Mesenchymal stem cell (in vitro differentiated cells and primary cell): ENCODE measurements at regions not wholly inside any gene's neighbourhood (a gene's known extent, or its start where the extent isn't known, plus 50 kb on each side); places are given as distances from the start of the nearest gene placed in this dataset. TPM values are rescaled to one million over a fixed set of nuclear protein-coding genes. Genes with fewer than 3 reads are reported as not detected.
"Not testable (repeated sequence)": the region's sequence is repeated elsewhere in the genome, so short reads cannot be mapped to it uniquely, and the experiment has no call there.

Experiments used
- DNase-seq: peaks from one replicate; pipeline ENCODE4 v3.0.0-alpha.2; 2013
- H2AFZ ChIP-seq: one replicate; pipeline ENCODE4 v1.6.1; 2013; ENCODE audit warnings: low read depth, mild to moderate bottlenecking, control low read depth, inconsistent platforms, low read length, moderate library complexity
- H2AK5ac ChIP-seq: 2 replicates; pipeline ENCODE4 v1.6.1; 2013; ENCODE audit warnings: low read length, moderate library complexity, mild to moderate bottlenecking, inconsistent platforms; ENCODE audit not compliant: severe bottlenecking
- H2BK120ac ChIP-seq: one replicate; pipeline ENCODE4 v1.6.1; 2013; ENCODE audit warnings: low read depth, mild to moderate bottlenecking, inconsistent platforms, low read length, moderate library complexity
- H2BK12ac ChIP-seq, 2 experiments: one replicate each; pipeline ENCODE4 v1.6.1; 2013; ENCODE audit warnings: inconsistent platforms in 2 of 2, low read length in 2 of 2, mild to moderate bottlenecking in 2 of 2, moderate library complexity in 2 of 2, control low read depth in 1 of 2
- H2BK15ac ChIP-seq: one replicate; pipeline ENCODE4 v1.6.1; 2013; ENCODE audit warnings: mild to moderate bottlenecking, low read depth, inconsistent platforms; ENCODE audit not compliant: poor library complexity, severe bottlenecking
- H2BK5ac ChIP-seq: 2 replicates; pipeline ENCODE4 v1.6.1; 2013; ENCODE audit warnings: low read depth, mild to moderate bottlenecking, low read length, control low read depth, inconsistent platforms; ENCODE audit not compliant: poor library complexity, severe bottlenecking
- H3K14ac ChIP-seq, 2 experiments: one replicate each; pipeline ENCODE4 v1.6.1; 2013; ENCODE audit warnings: inconsistent platforms in 2 of 2, low read length in 2 of 2, control low read depth in 1 of 2, mild to moderate bottlenecking in 1 of 2, moderate library complexity in 1 of 2
- H3K18ac ChIP-seq, 2 experiments: one replicate each; pipeline ENCODE4 v1.6.1; 2013; ENCODE audit warnings: inconsistent platforms in 2 of 2, low read length in 2 of 2, control low read depth in 1 of 2, low read depth in 1 of 2, mild to moderate bottlenecking in 1 of 2
- H3K23ac ChIP-seq, 2 experiments: one replicate each; pipeline ENCODE4 v1.6.1; 2013; ENCODE audit warnings: inconsistent platforms in 2 of 2, low read length in 2 of 2, mild to moderate bottlenecking in 2 of 2, moderate library complexity in 2 of 2, control low read depth in 1 of 2
- H3K27ac ChIP-seq: 2 replicates; pipeline ENCODE4 v1.5.1; 2013; ENCODE audit warnings: mild to moderate bottlenecking, moderate library complexity, low read length, control low read depth, inconsistent platforms; ENCODE audit not compliant: poor library complexity, severe bottlenecking
- H3K27me3 ChIP-seq, 2 experiments: 2 replicates each; pipeline versions ENCODE4 v1.6.1 to v1.7.0; 2013; ENCODE audit warnings: low read length in 2 of 2, mild to moderate bottlenecking in 2 of 2, moderate library complexity in 2 of 2, control low read depth in 1 of 2, inconsistent platforms in 1 of 2; ENCODE audit not compliant: control insufficient read depth in 1 of 2, insufficient read depth in 1 of 2
- H3K36me3 ChIP-seq, 2 experiments: 2 replicates each; pipeline versions ENCODE4 v1.6.1 to v1.7.0; 2013; ENCODE audit warnings: low read length in 2 of 2, control low read depth in 1 of 2, inconsistent platforms in 1 of 2, low read depth in 1 of 2, mild to moderate bottlenecking in 1 of 2; ENCODE audit not compliant: insufficient read depth in 2 of 2, control insufficient read depth in 1 of 2
- H3K4ac ChIP-seq, 2 experiments: one replicate each; pipeline ENCODE4 v1.6.1; 2013; ENCODE audit warnings: inconsistent platforms in 2 of 2, low read length in 2 of 2, mild to moderate bottlenecking in 2 of 2, moderate library complexity in 2 of 2, control low read depth in 1 of 2, low read depth in 1 of 2
- H3K4me1 ChIP-seq: 2 replicates; pipeline ENCODE4 v1.6.1; 2013; ENCODE audit warnings: low read depth, low read length, control low read depth; ENCODE audit not compliant: control insufficient read depth, insufficient read depth
- H3K4me2 ChIP-seq: 2 replicates; pipeline ENCODE4 v1.6.1; 2013; ENCODE audit warnings: low read length, mild to moderate bottlenecking, inconsistent platforms; ENCODE audit not compliant: poor library complexity, severe bottlenecking
- H3K4me3 ChIP-seq, 2 experiments: 2 replicates each; pipeline versions ENCODE4 v1.5.1 to v1.7.0; 2013; ENCODE audit warnings: low read length in 2 of 2, mild to moderate bottlenecking in 2 of 2, control low read depth in 1 of 2, low read depth in 1 of 2; ENCODE audit not compliant: insufficient read depth in 1 of 2
- H3K79me1 ChIP-seq: replicated peaks from 2 replicates; pipeline ENCODE4 v1.6.1; 2013; ENCODE audit warnings: mild to moderate bottlenecking, control low read depth, low read length, inconsistent platforms; ENCODE audit not compliant: poor library complexity, severe bottlenecking
- H3K9ac ChIP-seq: 2 replicates; pipeline ENCODE4 v1.7.0; 2013; ENCODE audit warnings: mild to moderate bottlenecking, low read length, moderate library complexity
- H3K9me3 ChIP-seq: 2 replicates; pipeline ENCODE4 v1.7.0; 2013; ENCODE audit warnings: mild to moderate bottlenecking, low read length; ENCODE audit not compliant: control insufficient read depth
- H4K8ac ChIP-seq: one replicate; pipeline ENCODE4 v1.6.1; 2013; ENCODE audit warnings: inconsistent platforms, mild to moderate bottlenecking, low read length, moderate library complexity
- H4K91ac ChIP-seq: one replicate; pipeline ENCODE4 v1.6.1; 2013; ENCODE audit warnings: mild to moderate bottlenecking, low read length, inconsistent platforms
- WGBS: methylation state at CpG from one replicate; pipeline ENCODE4 v1.1.7; 2013; ENCODE audit warnings: mixed read lengths; 5-methylcytosine and 5-hydroxymethylcytosine counted together
- small RNA-seq: library from polyadenylated mRNA; stranded (forward); fragments of <200 nt; extraction: miRNeasy Mini kit (QIAGEN cat#:217004); gene quantifications from one replicate; pipeline ENCODE3, GENCODE V24; 2013; ENCODE audit warnings: low read depth

GRCh38 chr10:113501031-113501430, 51.8 kb upstream of the HABP2 start:
- H3K14ac ChIP-seq, H3K9ac ChIP-seq, H2BK5ac ChIP-seq, H2BK15ac ChIP-seq, DNase-seq, H2AK5ac ChIP-seq, H3K4me2 ChIP-seq, H3K18ac ChIP-seq, H2AFZ ChIP-seq, H2BK120ac ChIP-seq, H3K4me3 ChIP-seq, H3K79me1 ChIP-seq, H4K8ac ChIP-seq, H2BK12ac ChIP-seq, H3K23ac ChIP-seq, H4K91ac ChIP-seq, H3K27ac ChIP-seq, H3K36me3 ChIP-seq, H3K4me1 ChIP-seq, H3K4ac ChIP-seq: not testable (repeated sequence)
- peaks cover 12% of the 10 kb centered on the region for H3K9me3 ChIP-seq
- WGBS, result 79% methylated on average over 6 of the region's 6 CpGs
- peaks cover 0 to 18% of the 10 kb centered on the region in 2 experiments for H3K27me3 ChIP-seq

Small RNA genes in the stretch of these regions (small RNA-seq; reads per million reads assigned to genes)
- gene RNU7-165P, result not detected
